Psoas muscle (tissue), 7 donors: ENCODE measurements at regions not wholly inside any gene's neighbourhood (a gene's known extent, or its start where the extent isn't known, plus 50 kb on each side); places are given as distances from the start of the nearest gene placed in this dataset.
A peak's percentile ranks its signal among the peaks of the same experiment; 100 is the strongest.

Source experiments
- ATAC-seq, 4 donors: fragments of 200-7000 bp; cut with Tn5 transposase; one replicate each; pipeline ENCODE4 v1.9.1; 2020; ENCODE audit warnings: moderate library complexity in 3 of 4, mild to moderate bottlenecking in 2 of 4
- DNase-seq, 2 donors: peaks; one replicate each; pipeline ENCODE4 v3.0.0-alpha.2; 2020
- H3K27ac ChIP-seq: fragments of 200-600 bp; one replicate; pipeline ENCODE4 v1.8.0; 2022
- H3K27me3 ChIP-seq, 3 donors: fragments of 200-600 bp in 1 of 3; one replicate each; pipeline versions ENCODE4 v1.6.1 to v1.8.0; 2013 to 2022; ENCODE audit warnings: low read length in 2 of 3, mild to moderate bottlenecking in 2 of 3, moderate library complexity in 1 of 3; ENCODE audit not compliant: insufficient read depth in 3 of 3
- H3K36me3 ChIP-seq, 2 donors: fragments of 200-600 bp in 1 of 2; one replicate each; pipeline versions ENCODE4 v1.6.1 to v1.8.0; 2013 to 2022; ENCODE audit warnings: low read depth in 1 of 2, mild to moderate bottlenecking in 1 of 2, moderate library complexity in 1 of 2; ENCODE audit not compliant: insufficient read depth in 1 of 2
- H3K4me1 ChIP-seq: fragments of 200-600 bp; one replicate; pipeline ENCODE4 v1.8.0; 2022
- H3K4me3 ChIP-seq: fragments of 200-600 bp; one replicate; pipeline ENCODE4 v1.8.0; 2022; ENCODE audit warnings: mild to moderate bottlenecking
- H3K9me3 ChIP-seq: fragments of 200-600 bp; one replicate; pipeline ENCODE4 v1.8.0; 2022
- CTCF ChIP-seq: fragments of 200-600 bp; IDR thresholded peaks from one replicate; pipeline ENCODE4 v1.8.0; 2022; ENCODE audit warnings: antibody characterized with exemption
- WGBS, 3 donors: extraction: QIAGEN DNeasy Blood & Tissue Kit; methylation state at CpG; one replicate each; pipeline versions ENCODE4 v1.1.6 to v1.1.7; 2013; 5-methylcytosine and 5-hydroxymethylcytosine counted together
- intact Hi-C, 2 donors: fragments of 100-400 bp; cut with DNase I; formaldehyde crosslinking; loops; one replicate each; pipeline versions ENCODE4 v1.11.0 to v1.14.2; 2022
- donor health status: healthy with polysubstance abuse.
- donor health status: DM: no; HTN: no; CAD: no; lungs with moderate emphysema.
- donor health status: Bipolar disorder and iron deficiency.
- donor health status: healthy.
- donor health status: DM: yes; HTN: yes; CAD: no.
- donor health status: DM: no; HTN: no; CAD: no.
- donor health status: DM: yes; HTN: yes; CAD: no.

- Histone ChIP-seq H3K27me3 (no peaks in the 10 kb centered on the region), H3K4me3 (no peak overlapping the region), H3K36me3 (no peaks in the 10 kb centered on the region), H3K4me1 (no peaks in the 10 kb centered on the region), H3K9me3 (peaks cover 3% of the 10 kb centered on the region), H3K27ac (no peak overlapping the region)
- intact Hi-C loops = no loop called here
- no peak for TF ChIP-seq CTCF
- DNase-seq (no peak), ATAC-seq (no peak)
- 37 to 43% (median 40%) methylated on average over 5 of the region's 5 CpGs for WGBS, 3 donors
These were observed 187.7 kb upstream of the TLE4 start for GRCh38 chr9:79384091-79384490.

GRCh38 chr9:79384501-79384900 lies 187.3 kb upstream of the TLE4 start:
- intact Hi-C loops = no loop called here
- WGBS, 3 donors = 32 to 43% (median 33%) methylated on average over 1 of the region's 1 CpG
- DNase-seq = no peak

GRCh38 chr9:79387101-79387835 lies 184.5 kb upstream of the TLE4 start:
- H3K27ac ChIP-seq = no peak overlapping the region
- TF ChIP-seq CTCF = no peak
- intact Hi-C loops = no loop called here
- no peaks in the 10 kb centered on the region for H3K9me3 ChIP-seq
- ATAC-seq = no peak
- DNase-seq = no peak
- no peaks in the 10 kb centered on the region for H3K4me1 ChIP-seq
- H3K4me3 ChIP-seq = no peak overlapping the region
- no peaks in the 10 kb centered on the region for H3K27me3 ChIP-seq
- H3K36me3 ChIP-seq = no peaks in the 10 kb centered on the region
- 32 to 39% (median 34%) methylated on average over 5 of the region's 5 CpGs for WGBS, 3 donors

More at GRCh38 chr9:79384501-79384900, 187.3 kb upstream of the TLE4 start:
- no peaks in the 10 kb centered on the region for H3K27me3 ChIP-seq
- no peak overlapping the region for H3K4me3 ChIP-seq
- no peak overlapping the region for H3K27ac ChIP-seq
- no peak for TF ChIP-seq CTCF
- peaks cover 3% of the 10 kb centered on the region for H3K9me3 ChIP-seq
- no peaks in the 10 kb centered on the region for H3K36me3 ChIP-seq
- no peaks in the 10 kb centered on the region for H3K4me1 ChIP-seq
- no peak for ATAC-seq

GRCh38 chr9:79390077-79390698 lies 181.6 kb upstream of the TLE4 start:
- peak; percentile 60 to 95 (median 64) for ATAC-seq
- H3K27me3 ChIP-seq = no peaks in the 10 kb centered on the region
- no peak overlapping the region for H3K27ac ChIP-seq
- WGBS, 3 donors = 73 to 79% (median 75%) methylated on average over 5 of the region's 5 CpGs
- H3K4me3 ChIP-seq = no peak overlapping the region
- no peaks in the 10 kb centered on the region for H3K4me1 ChIP-seq
- intact Hi-C loops = no loop called here
- DNase-seq = no peak
- no peak for TF ChIP-seq CTCF
- H3K9me3 ChIP-seq = no peaks in the 10 kb centered on the region
- no peaks in the 10 kb centered on the region for H3K36me3 ChIP-seq
